Mesendoderm (in vitro differentiated cells): ENCODE measurements at regions not wholly inside any gene's neighbourhood (a gene's known extent, or its start where the extent isn't known, plus 50 kb on each side); places are given as distances from the start of the nearest gene placed in this dataset.

Experiments used
- DNase-seq: peaks from one replicate; pipeline ENCODE4 v3.0.0; 2013
- H2AK5ac ChIP-seq: 2 replicates; pipeline ENCODE4 v1.6.1; 2013; ENCODE audit warnings: low read length, inconsistent platforms
- H2BK120ac ChIP-seq: 2 replicates; pipeline ENCODE4 v1.6.1; 2013; ENCODE audit warnings: low read depth, mild to moderate bottlenecking, low read length, moderate library complexity, mixed read lengths
- H2BK15ac ChIP-seq: replicated peaks from 2 replicates; pipeline ENCODE4 v1.6.1; 2013; ENCODE audit warnings: low read depth, mild to moderate bottlenecking, moderate library complexity
- H2BK5ac ChIP-seq: 2 replicates; pipeline ENCODE4 v1.6.1; 2013; ENCODE audit warnings: low read length, inconsistent platforms
- H3K18ac ChIP-seq: 2 replicates; pipeline ENCODE4 v1.6.1; 2013; ENCODE audit warnings: mild to moderate bottlenecking, low read length, mixed read lengths
- H3K23ac ChIP-seq: one replicate; pipeline ENCODE4 v1.6.1; 2013; ENCODE audit warnings: low read length
- H3K27ac ChIP-seq: 2 replicates; pipeline ENCODE4 v1.5.1; 2013; ENCODE audit warnings: low read depth, mild to moderate bottlenecking, inconsistent platforms, low read length, moderate library complexity
- H3K27me3 ChIP-seq: 2 replicates; pipeline ENCODE4 v1.6.1; 2013; ENCODE audit warnings: low read length, control low read depth, mild to moderate bottlenecking, inconsistent platforms; ENCODE audit not compliant: insufficient read depth, poor library complexity
- H3K36me3 ChIP-seq: 2 replicates; pipeline ENCODE4 v1.6.1; 2013; ENCODE audit warnings: low read length, inconsistent platforms; ENCODE audit not compliant: control insufficient read depth, insufficient read depth
- H3K4ac ChIP-seq: one replicate; pipeline ENCODE4 v1.6.1; 2013; ENCODE audit warnings: low read depth, mild to moderate bottlenecking, low read length, moderate library complexity
- H3K4me1 ChIP-seq: 2 replicates; pipeline ENCODE4 v1.6.1; 2013; ENCODE audit warnings: low read depth, low read length, inconsistent platforms; ENCODE audit not compliant: control insufficient read depth
- H3K4me2 ChIP-seq: 2 replicates; pipeline ENCODE4 v1.6.1; 2013; ENCODE audit warnings: low read length
- H3K4me3 ChIP-seq: 2 replicates; pipeline ENCODE4 v1.5.1; 2013; ENCODE audit warnings: mild to moderate bottlenecking, low read length
- H3K56ac ChIP-seq: one replicate; pipeline ENCODE4 v1.6.1; 2013; ENCODE audit warnings: low read length
- H3K79me1 ChIP-seq: 2 replicates; pipeline ENCODE4 v1.6.1; 2013; ENCODE audit warnings: low read length, inconsistent platforms
- H3K79me2 ChIP-seq: 2 replicates; pipeline ENCODE4 v1.6.1; 2013; ENCODE audit warnings: mild to moderate bottlenecking, low read length; ENCODE audit not compliant: control insufficient read depth, insufficient read depth
- H3K9ac ChIP-seq: 2 replicates; pipeline ENCODE4 v1.6.1; 2013; ENCODE audit warnings: low read length, inconsistent platforms
- H4K5ac ChIP-seq: one replicate; pipeline ENCODE4 v1.6.1; 2013; ENCODE audit warnings: low read length
- H4K8ac ChIP-seq: one replicate; pipeline ENCODE4 v1.6.1; 2013; ENCODE audit warnings: low read depth, mild to moderate bottlenecking, control low read depth, low read length, moderate library complexity
- WGBS: extraction: QIAGEN DNeasy Blood & Tissue Kit; methylation state at CpG from one replicate; pipeline ENCODE4 v1.1.7; 2013; ENCODE audit warnings: low lambda C conversion rate, missing lambda C conversion rate; ENCODE audit not compliant: insufficient coverage; ENCODE audit errors: extremely low coverage; 5-methylcytosine and 5-hydroxymethylcytosine counted together

GRCh38 chr1:184859381-184860105 is 104.9 kb upstream of the EDEM3 start:
- H3K4me3 ChIP-seq: no peak overlapping the region
- H3K4me2 ChIP-seq: no peak overlapping the region
- no peak overlapping the region for H3K56ac ChIP-seq
- no peak overlapping the region for H2AK5ac ChIP-seq
- no peaks in the 10 kb centered on the region for H3K79me2 ChIP-seq
- H4K8ac ChIP-seq: no peak overlapping the region
- DNase-seq: no peak
- no peak overlapping the region for H3K9ac ChIP-seq
- no peak overlapping the region for H2BK5ac ChIP-seq
- no peaks in the 10 kb centered on the region for H3K79me1 ChIP-seq
- no peaks in the 10 kb centered on the region for H3K4me1 ChIP-seq
- WGBS: no CpG with 5 or more reads among the region's 5 CpGs
- H4K5ac ChIP-seq: no peak overlapping the region
- H3K4ac ChIP-seq: no peak overlapping the region
- H3K36me3 ChIP-seq: no peaks in the 10 kb centered on the region
- no peaks in the 10 kb centered on the region for H3K27me3 ChIP-seq
- no peak overlapping the region for H2BK15ac ChIP-seq
- no peak overlapping the region for H3K27ac ChIP-seq
- no peak overlapping the region for H3K18ac ChIP-seq
- no peak overlapping the region for H2BK120ac ChIP-seq
- no peak overlapping the region for H3K23ac ChIP-seq

- Histone ChIP-seq H2BK5ac (no peak overlapping the region), H2AK5ac (no peak overlapping the region)
Measured at GRCh38 chr1:184858288-184858687, 103.6 kb upstream of the EDEM3 start.

DNA sequence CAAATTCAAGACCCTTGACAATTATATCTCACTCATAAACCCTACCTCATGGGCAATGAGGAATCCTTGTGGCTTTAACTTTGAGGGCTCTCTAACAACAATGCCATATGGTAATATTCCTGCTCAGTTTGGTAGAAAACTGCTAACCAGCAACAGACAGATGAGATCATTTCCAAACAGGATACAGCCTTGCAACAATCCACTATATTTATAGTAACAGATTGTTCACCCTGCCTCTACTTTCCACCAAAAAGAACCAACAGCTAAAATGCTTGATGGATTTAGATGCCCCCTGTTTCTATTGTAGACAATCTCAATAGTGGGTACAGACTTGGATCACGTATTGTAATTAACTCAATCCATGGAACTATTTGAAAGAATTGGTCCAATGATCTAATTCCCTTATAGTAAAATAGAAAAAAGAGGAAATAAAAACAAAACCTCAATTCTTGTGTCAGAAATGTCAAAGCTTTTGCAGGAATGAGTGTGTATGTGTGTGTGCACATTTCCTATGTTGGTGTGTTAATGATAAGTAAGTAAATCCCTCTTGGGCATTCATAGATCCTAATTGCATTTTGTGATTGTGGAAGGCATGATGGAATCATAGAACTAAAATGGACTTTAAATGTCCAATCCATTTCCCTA is 100.0 kb upstream of the EDEM3 start:
- Histone ChIP-seq H3K56ac (no peak overlapping the region), H2AK5ac (no peak overlapping the region), H2BK5ac (no peak overlapping the region), H3K4me3 (no peak overlapping the region), H4K8ac (no peak overlapping the region), H3K79me1 (no peaks in the 10 kb centered on the region), H3K9ac (no peak overlapping the region), H3K27me3 (no peaks in the 10 kb centered on the region), H2BK15ac (no peak overlapping the region), H3K23ac (no peak overlapping the region), H3K4me1 (no peaks in the 10 kb centered on the region), H3K4ac (no peak overlapping the region), H3K4me2 (no peak overlapping the region), H2BK120ac (no peak overlapping the region), H3K27ac (no peak overlapping the region), H3K79me2 (no peaks in the 10 kb centered on the region), H3K36me3 (no peaks in the 10 kb centered on the region), H3K18ac (no peak overlapping the region), H4K5ac (no peak overlapping the region)
- WGBS: no CpG with 5 or more reads among the region's 1 CpG
- no peak for DNase-seq

More at GRCh38 chr1:184858288-184858687, 103.6 kb upstream of the EDEM3 start:
- Histone ChIP-seq H3K79me1 (no peaks in the 10 kb centered on the region), H3K79me2 (no peaks in the 10 kb centered on the region), H3K56ac (no peak overlapping the region), H4K8ac (no peak overlapping the region), H3K18ac (no peak overlapping the region), H3K27ac (no peak overlapping the region), H3K23ac (no peak overlapping the region), H4K5ac (no peak overlapping the region), H2BK15ac (no peak overlapping the region), H3K4me3 (no peak overlapping the region), H3K36me3 (no peaks in the 10 kb centered on the region), H3K9ac (no peak overlapping the region), H3K4ac (no peak overlapping the region), H2BK120ac (no peak overlapping the region), H3K27me3 (no peaks in the 10 kb centered on the region), H3K4me2 (no peak overlapping the region), H3K4me1 (no peaks in the 10 kb centered on the region)
- DNase-seq: no peak
- no CpG with 5 or more reads among the region's 3 CpGs for WGBS

GRCh38 chr1:184854036-184854435 is 99.4 kb upstream of the EDEM3 start:
- no peak overlapping the region for H4K5ac ChIP-seq

DNA sequence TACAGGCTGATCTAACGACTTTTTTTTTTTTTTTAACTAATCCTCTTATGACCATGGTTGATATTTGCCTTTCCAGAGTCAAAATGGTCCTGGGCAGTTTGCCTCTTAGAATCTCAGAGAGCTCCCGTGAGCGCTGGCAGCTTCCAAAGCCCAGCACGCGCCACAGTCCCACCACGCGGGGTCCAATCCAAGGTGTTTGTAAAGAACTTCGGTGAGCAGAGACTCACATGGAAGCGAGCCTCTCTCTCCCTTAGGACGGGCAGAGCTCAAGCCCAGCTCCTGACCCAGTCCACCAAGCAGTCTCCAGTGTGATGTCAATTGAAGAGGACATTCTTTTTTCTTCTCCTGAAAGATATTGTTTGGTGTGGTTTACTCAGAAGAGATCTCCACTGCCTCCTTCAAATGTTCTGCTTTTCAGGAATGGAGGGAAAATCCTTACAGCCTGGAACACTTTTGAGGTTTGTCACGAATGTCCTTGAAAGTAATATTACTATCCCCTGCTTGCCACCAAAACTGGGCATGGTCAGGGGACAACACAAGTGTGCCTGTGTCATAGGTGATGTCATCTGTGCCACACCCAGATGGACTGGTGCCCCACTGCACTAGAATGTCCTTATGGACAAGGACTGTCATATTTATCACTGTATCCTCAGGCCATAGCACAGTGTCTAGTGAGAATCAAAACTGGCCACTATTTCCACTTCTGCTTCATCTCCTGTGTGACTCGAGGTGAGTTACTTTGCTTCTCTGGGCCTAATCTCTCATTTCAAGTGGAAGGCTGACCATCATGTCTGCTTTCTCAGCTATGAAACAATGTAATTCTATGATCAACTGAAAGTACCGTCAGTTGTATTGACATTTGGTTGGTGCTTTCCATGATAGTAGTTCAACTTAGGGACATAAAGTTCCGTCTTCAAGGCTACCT is 97.4 kb upstream of the EDEM3 start:
- no peak overlapping the region for H2BK5ac ChIP-seq
- no peak overlapping the region for H3K56ac ChIP-seq
- no peaks in the 10 kb centered on the region for H3K79me1 ChIP-seq
- no peak overlapping the region for H3K23ac ChIP-seq
- no CpG with 5 or more reads among the region's 14 CpGs for WGBS
- H3K4ac ChIP-seq: no peak overlapping the region
- H4K8ac ChIP-seq: no peak overlapping the region
- DNase-seq: no peak
- no peaks in the 10 kb centered on the region for H3K36me3 ChIP-seq
- H3K79me2 ChIP-seq: no peaks in the 10 kb centered on the region
- no peak overlapping the region for H2AK5ac ChIP-seq
- H3K9ac ChIP-seq: no peak overlapping the region
- no peaks in the 10 kb centered on the region for H3K27me3 ChIP-seq
- no peak overlapping the region for H2BK120ac ChIP-seq
- no peak overlapping the region for H3K27ac ChIP-seq
- no peak overlapping the region for H3K4me3 ChIP-seq
- H3K4me2 ChIP-seq: no peak overlapping the region
- H3K4me1 ChIP-seq: no peaks in the 10 kb centered on the region
- no peak overlapping the region for H2BK15ac ChIP-seq
- no peak overlapping the region for H4K5ac ChIP-seq
- H3K18ac ChIP-seq: no peak overlapping the region

More at GRCh38 chr1:184854036-184854435, 99.4 kb upstream of the EDEM3 start:
- no CpG with 5 or more reads among the region's 1 CpG for WGBS
- Histone ChIP-seq H2BK15ac (no peak overlapping the region), H3K79me2 (no peaks in the 10 kb centered on the region), H3K9ac (no peak overlapping the region), H3K18ac (no peak overlapping the region), H3K27ac (no peak overlapping the region), H3K23ac (no peak overlapping the region), H3K4me3 (no peak overlapping the region), H3K36me3 (no peaks in the 10 kb centered on the region), H3K56ac (no peak overlapping the region), H3K4me2 (no peak overlapping the region), H3K79me1 (no peaks in the 10 kb centered on the region), H3K4ac (no peak overlapping the region), H2BK120ac (no peak overlapping the region), H4K8ac (no peak overlapping the region), H3K27me3 (no peaks in the 10 kb centered on the region), H2AK5ac (no peak overlapping the region), H2BK5ac (no peak overlapping the region), H3K4me1 (no peaks in the 10 kb centered on the region)
- DNase-seq: no peak
